Neural cell (in vitro differentiated cells): ENCODE measurements at regions not wholly inside any gene's neighbourhood (a gene's known extent, or its start where the extent isn't known, plus 50 kb on each side); places are given as distances from the start of the nearest gene placed in this dataset.
A peak's percentile ranks its signal among the peaks of the same experiment; 100 is the strongest.

Source experiments
- H2AFZ ChIP-seq: fragments of 200-600, 300-800 bp; sonication (generic), shearing (Covaris generic); 2 replicates; pipeline ENCODE4 v1.6.0; 2014; ENCODE audit warnings: low read depth, mild to moderate bottlenecking, antibody characterized with exemption, low read length, moderate library complexity
- H3F3A ChIP-seq: fragments of 200-600 bp; shearing (Covaris generic); 2 replicates; pipeline ENCODE4 v1.6.1; 2016; ENCODE audit warnings: mild to moderate bottlenecking, moderate library complexity, mixed read lengths, antibody characterized with exemption, low read length; ENCODE audit not compliant: insufficient read depth, poor library complexity, severe bottlenecking
- H3K27ac ChIP-seq: fragments of 200-600, 300-800 bp; sonication (generic), shearing (Covaris generic); 2 replicates; pipeline ENCODE4 v1.5.1; 2014; ENCODE audit warnings: mild to moderate bottlenecking, low read length, moderate library complexity
- H3K27me3 ChIP-seq: fragments of 300-800, 200-600 bp; sonication (generic), shearing (Covaris generic); 2 replicates; pipeline ENCODE4 v1.6.0; 2014; ENCODE audit warnings: mild to moderate bottlenecking, low read depth, low read length, moderate library complexity; ENCODE audit not compliant: insufficient read depth
- H3K36me3 ChIP-seq: fragments of 300-800, 200-600 bp; sonication (generic), shearing (Covaris generic); 2 replicates; pipeline ENCODE4 v1.5.1; 2014; ENCODE audit warnings: mild to moderate bottlenecking, antibody characterized with exemption, low read length, moderate library complexity; ENCODE audit not compliant: insufficient read depth
- H3K4me2 ChIP-seq: fragments of 300-800, 200-600 bp; sonication (generic), shearing (Covaris generic); 2 replicates; pipeline ENCODE4 v1.6.0; 2014; ENCODE audit warnings: mild to moderate bottlenecking, low read length
- H3K4me3 ChIP-seq: fragments of 300-800, 200-600 bp; sonication (generic), shearing (Covaris generic); 2 replicates; pipeline ENCODE4 v1.5.1; 2014; ENCODE audit warnings: mild to moderate bottlenecking, low read length, moderate library complexity
- H3K79me2 ChIP-seq: fragments of 200-600 bp; shearing (Covaris generic); replicated peaks from 2 replicates; pipeline ENCODE4 v1.6.0; 2014; ENCODE audit warnings: mild to moderate bottlenecking, low read length, moderate library complexity; ENCODE audit not compliant: insufficient read depth
- H3K9ac ChIP-seq: fragments of 300-800, 200-600 bp; sonication (generic), shearing (Covaris generic); 2 replicates; pipeline ENCODE4 v1.6.1; 2016; ENCODE audit warnings: mild to moderate bottlenecking, low read length, mixed read lengths
- H3K9me2 ChIP-seq: fragments of 200-600 bp; shearing (Covaris generic); 2 replicates; pipeline ENCODE4 v1.6.1; 2016; ENCODE audit warnings: mild to moderate bottlenecking, low read length, mixed read lengths; ENCODE audit not compliant: insufficient read depth
- H3K9me3 ChIP-seq: fragments of 200-600, 300-800 bp; sonication (generic), shearing (Covaris generic); 2 replicates; pipeline ENCODE4 v1.6.1; 2016; ENCODE audit warnings: mild to moderate bottlenecking, mixed run types, low read length, moderate library complexity, mixed read lengths
- H4K20me1 ChIP-seq: fragments of 200-600 bp; shearing (Covaris generic); 2 replicates; pipeline ENCODE4 v1.6.1; 2016; ENCODE audit warnings: mild to moderate bottlenecking, mixed run types; ENCODE audit not compliant: insufficient read depth
- EP300 ChIP-seq: fragments of 450-650 bp; conservative IDR thresholded peaks from 2 replicates; pipeline ENCODE4 v1.6.1; 2014; ENCODE audit warnings: antibody characterized with exemption, mild to moderate bottlenecking, moderate library complexity; ENCODE audit not compliant: poor library complexity, severe bottlenecking
- EZH2 ChIP-seq: fragments of 200-600, 300-800 bp; shearing (Covaris generic), sonication (generic); IDR thresholded peaks from 2 replicates; pipeline ENCODE4 v1.6.1; 2014; ENCODE audit warnings: antibody characterized with exemption, low read length, borderline replicate concordance, mild to moderate bottlenecking; ENCODE audit not compliant: insufficient read depth, poor library complexity, severe bottlenecking
- MXI1 ChIP-seq: fragments of 450-650 bp; conservative IDR thresholded peaks from 2 replicates; pipeline ENCODE4 v1.6.1; 2014; ENCODE audit warnings: antibody characterized with exemption, mild to moderate bottlenecking; ENCODE audit not compliant: poor library complexity, severe bottlenecking
- POLR2AphosphoS5 ChIP-seq: IDR thresholded peaks from 2 replicates; pipeline ENCODE4 v1.6.1; 2012
- RAD21 ChIP-seq: fragments of 450-650 bp; conservative IDR thresholded peaks from 2 replicates; pipeline ENCODE4 v1.6.1; 2014; ENCODE audit warnings: antibody characterized with exemption, mild to moderate bottlenecking, moderate library complexity
- SMC3 ChIP-seq: fragments of 450-650 bp; conservative IDR thresholded peaks from 2 replicates; pipeline ENCODE4 v1.6.1; 2014; ENCODE audit warnings: antibody characterized with exemption, mild to moderate bottlenecking, moderate library complexity; ENCODE audit not compliant: poor library complexity
- TAF1 ChIP-seq: IDR thresholded peaks from 2 replicates; pipeline ENCODE4 v1.6.1; 2012; ENCODE audit warnings: low read depth
- TF ChIP-seq, protein P1 (sequence below): fragments of 450-650 bp; IDR thresholded peaks from 2 replicates; pipeline ENCODE4 v1.5.1; 2014; ENCODE audit warnings: antibody characterized with exemption, mild to moderate bottlenecking, moderate library complexity; ENCODE audit not compliant: poor library complexity, severe bottlenecking
- TF ChIP-seq, protein P2 (sequence below): IDR thresholded peaks from 2 replicates; pipeline ENCODE4 v1.6.1; 2012; ENCODE audit warnings: borderline replicate concordance

DNA sequence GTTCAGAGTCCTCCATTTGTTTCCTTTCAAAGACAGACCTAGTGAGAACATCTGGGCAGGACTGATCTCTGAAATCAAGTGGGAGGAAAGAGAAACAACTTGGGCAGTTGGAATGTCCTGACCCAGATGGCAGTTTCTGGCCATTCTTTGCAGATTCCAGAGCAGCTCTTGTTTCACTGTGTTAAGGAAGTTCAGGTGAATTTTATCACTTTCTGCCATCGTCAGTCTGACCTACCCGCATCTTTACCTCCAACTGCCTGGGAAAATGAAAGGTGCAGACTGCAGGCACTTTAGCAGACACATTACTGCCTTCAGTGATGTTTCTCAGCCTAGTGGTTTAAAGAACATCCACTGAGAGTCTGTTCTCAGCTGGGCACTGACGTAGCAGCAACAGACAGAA is 216.2 kb downstream of the CEP135 start:
- Histone ChIP-seq H3K36me3 (no peaks in the 10 kb centered on the region), H4K20me1 (peaks cover 9% of the 10 kb centered on the region), H3K4me2 (no peak overlapping the region), H3K9ac (no peak overlapping the region), H3K79me2 (peaks cover 16% of the 10 kb centered on the region), H3F3A (no peaks in the 10 kb centered on the region), H3K9me2 (no peaks in the 10 kb centered on the region), H3K27ac (no peak overlapping the region), H3K27me3 (no peaks in the 10 kb centered on the region), H3K4me3 (no peak overlapping the region), H2AFZ (no peak overlapping the region), H3K9me3 (no peaks in the 10 kb centered on the region)
- TF ChIP-seq EP300 (no peak), SMC3 (no peak), MXI1 (no peak)

DNA sequence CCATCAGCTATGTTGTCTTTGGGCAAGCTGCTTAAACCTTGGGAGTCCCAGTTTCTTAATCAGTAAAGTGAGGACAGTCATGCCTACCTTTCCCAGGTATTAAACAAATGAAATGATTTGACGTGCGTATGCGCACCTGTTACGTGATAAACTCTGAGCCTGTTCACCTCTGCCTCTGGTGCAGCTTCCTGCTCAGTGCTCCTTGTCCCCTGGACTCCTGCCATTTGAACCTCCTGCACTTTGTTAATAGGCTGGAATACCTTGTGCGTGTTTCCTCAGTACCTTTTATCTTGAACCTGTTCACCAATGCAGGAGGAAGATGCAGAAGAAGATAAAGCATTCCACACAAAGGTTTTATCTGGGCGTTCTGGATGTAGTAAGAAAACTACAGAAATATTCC is 211.9 kb downstream of the CEP135 start:
- Histone ChIP-seq H3K4me3 (no peak overlapping the region), H3K36me3 (no peaks in the 10 kb centered on the region), H3K4me2 (no peak overlapping the region), H2AFZ (no peak overlapping the region), H3K79me2 (peaks cover 6% of the 10 kb centered on the region), H3K27ac (no peak overlapping the region), H4K20me1 (peaks cover 31% of the 10 kb centered on the region), H3K9ac (no peak overlapping the region), H3K27me3 (no peaks in the 10 kb centered on the region), H3F3A (no peaks in the 10 kb centered on the region), H3K9me2 (no peaks in the 10 kb centered on the region), H3K9me3 (no peaks in the 10 kb centered on the region)
- TF ChIP-seq SMC3 (no peak), RAD21 (no peak), POLR2AphosphoS5 (no peak), MXI1 (no peak)

DNA sequence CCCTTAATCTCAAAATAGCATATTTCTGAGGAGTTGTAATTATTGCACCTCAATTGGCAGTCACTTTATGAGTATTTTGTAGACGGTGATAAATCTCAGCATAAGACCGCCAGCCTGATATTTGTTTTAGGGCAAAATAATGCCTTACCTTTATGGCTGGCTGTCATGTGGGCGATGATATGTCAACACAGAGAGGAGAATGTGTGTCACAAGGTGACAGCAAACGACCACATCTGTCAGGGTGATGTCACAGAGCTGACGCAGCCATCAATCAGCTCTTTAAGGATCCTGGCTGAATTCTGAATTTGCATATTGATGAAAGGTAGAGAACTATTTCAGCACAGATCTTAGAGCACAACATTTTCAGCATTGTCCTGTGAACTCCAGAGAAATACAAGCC is 209.7 kb downstream of the CEP135 start:
- peaks cover 11% of the 10 kb centered on the region for H3K79me2 ChIP-seq
- TF ChIP-seq EP300 (peak; percentile 100), EZH2 (no peak), MXI1 (no peak), TAF1 (no peak), RAD21 (no peak), POLR2AphosphoS5 (peak; percentile 100)
- TF ChIP-seq, protein P1, sequence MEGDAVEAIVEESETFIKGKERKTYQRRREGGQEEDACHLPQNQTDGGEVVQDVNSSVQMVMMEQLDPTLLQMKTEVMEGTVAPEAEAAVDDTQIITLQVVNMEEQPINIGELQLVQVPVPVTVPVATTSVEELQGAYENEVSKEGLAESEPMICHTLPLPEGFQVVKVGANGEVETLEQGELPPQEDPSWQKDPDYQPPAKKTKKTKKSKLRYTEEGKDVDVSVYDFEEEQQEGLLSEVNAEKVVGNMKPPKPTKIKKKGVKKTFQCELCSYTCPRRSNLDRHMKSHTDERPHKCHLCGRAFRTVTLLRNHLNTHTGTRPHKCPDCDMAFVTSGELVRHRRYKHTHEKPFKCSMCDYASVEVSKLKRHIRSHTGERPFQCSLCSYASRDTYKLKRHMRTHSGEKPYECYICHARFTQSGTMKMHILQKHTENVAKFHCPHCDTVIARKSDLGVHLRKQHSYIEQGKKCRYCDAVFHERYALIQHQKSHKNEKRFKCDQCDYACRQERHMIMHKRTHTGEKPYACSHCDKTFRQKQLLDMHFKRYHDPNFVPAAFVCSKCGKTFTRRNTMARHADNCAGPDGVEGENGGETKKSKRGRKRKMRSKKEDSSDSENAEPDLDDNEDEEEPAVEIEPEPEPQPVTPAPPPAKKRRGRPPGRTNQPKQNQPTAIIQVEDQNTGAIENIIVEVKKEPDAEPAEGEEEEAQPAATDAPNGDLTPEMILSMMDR: no peak
- TF ChIP-seq, protein P2, sequence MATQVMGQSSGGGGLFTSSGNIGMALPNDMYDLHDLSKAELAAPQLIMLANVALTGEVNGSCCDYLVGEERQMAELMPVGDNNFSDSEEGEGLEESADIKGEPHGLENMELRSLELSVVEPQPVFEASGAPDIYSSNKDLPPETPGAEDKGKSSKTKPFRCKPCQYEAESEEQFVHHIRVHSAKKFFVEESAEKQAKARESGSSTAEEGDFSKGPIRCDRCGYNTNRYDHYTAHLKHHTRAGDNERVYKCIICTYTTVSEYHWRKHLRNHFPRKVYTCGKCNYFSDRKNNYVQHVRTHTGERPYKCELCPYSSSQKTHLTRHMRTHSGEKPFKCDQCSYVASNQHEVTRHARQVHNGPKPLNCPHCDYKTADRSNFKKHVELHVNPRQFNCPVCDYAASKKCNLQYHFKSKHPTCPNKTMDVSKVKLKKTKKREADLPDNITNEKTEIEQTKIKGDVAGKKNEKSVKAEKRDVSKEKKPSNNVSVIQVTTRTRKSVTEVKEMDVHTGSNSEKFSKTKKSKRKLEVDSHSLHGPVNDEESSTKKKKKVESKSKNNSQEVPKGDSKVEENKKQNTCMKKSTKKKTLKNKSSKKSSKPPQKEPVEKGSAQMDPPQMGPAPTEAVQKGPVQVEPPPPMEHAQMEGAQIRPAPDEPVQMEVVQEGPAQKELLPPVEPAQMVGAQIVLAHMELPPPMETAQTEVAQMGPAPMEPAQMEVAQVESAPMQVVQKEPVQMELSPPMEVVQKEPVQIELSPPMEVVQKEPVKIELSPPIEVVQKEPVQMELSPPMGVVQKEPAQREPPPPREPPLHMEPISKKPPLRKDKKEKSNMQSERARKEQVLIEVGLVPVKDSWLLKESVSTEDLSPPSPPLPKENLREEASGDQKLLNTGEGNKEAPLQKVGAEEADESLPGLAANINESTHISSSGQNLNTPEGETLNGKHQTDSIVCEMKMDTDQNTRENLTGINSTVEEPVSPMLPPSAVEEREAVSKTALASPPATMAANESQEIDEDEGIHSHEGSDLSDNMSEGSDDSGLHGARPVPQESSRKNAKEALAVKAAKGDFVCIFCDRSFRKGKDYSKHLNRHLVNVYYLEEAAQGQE: no peak
- H3K4me2 ChIP-seq: no peak overlapping the region
- H3K27me3 ChIP-seq: no peaks in the 10 kb centered on the region
- no peak overlapping the region for H3K4me3 ChIP-seq
- no peak overlapping the region for H3K9ac ChIP-seq
- H3K9me3 ChIP-seq: no peaks in the 10 kb centered on the region
- H3K36me3 ChIP-seq: no peaks in the 10 kb centered on the region
- no peaks in the 10 kb centered on the region for H3K9me2 ChIP-seq
- peaks cover 33% of the 10 kb centered on the region for H4K20me1 ChIP-seq
- H3K27ac ChIP-seq: no peak overlapping the region
- no peaks in the 10 kb centered on the region for H3F3A ChIP-seq
- H2AFZ ChIP-seq: no peak overlapping the region
